ENCODE measurements at regions not wholly inside any gene's neighbourhood (a gene's known extent, or its start where the extent isn't known, plus 50 kb on each side); places are given as distances from the start of the nearest gene placed in this dataset.
A peak's percentile ranks its signal among the peaks of the same experiment; 100 is the strongest.

- DNase-seq: no peak
Measured at GRCh38 chr9:126225611-126226609, 100.7 kb upstream of the MVB12B start.

GRCh38 chr9:126226991-126227936 is 99.4 kb upstream of the MVB12B start:
- DNase-seq: no peak

DNA sequence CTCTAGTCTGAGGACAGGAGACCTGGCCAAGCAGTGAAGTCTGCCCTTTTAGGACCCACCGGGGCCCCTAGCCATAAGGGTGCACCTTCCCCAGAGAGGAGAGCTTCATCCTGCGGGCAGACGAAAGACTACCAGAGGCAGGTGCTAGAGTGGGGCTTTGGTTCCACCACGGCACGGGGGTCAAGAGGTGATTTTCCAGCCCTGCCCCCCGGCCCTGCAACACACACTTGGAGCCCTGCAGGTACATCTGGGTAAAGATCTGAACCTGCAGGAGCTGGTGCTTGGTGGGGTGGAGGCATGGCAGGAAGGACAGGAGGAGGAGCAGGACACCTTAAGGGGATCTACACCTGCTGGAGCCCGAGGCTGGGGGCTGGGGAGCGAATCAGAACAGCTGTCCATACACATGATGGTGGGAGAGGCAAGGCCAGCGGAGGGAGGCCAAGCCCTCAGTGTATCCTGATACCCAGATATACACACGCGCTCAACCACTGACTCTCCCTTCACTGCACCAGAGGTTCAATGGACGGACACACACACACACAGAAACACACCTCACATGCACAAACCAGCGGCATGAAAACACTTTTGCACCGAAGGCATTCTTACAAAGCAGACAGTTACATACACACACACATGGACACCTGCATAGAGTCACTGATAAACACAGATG is 98.4 kb upstream of the MVB12B start:
- no peak for DNase-seq

DNA sequence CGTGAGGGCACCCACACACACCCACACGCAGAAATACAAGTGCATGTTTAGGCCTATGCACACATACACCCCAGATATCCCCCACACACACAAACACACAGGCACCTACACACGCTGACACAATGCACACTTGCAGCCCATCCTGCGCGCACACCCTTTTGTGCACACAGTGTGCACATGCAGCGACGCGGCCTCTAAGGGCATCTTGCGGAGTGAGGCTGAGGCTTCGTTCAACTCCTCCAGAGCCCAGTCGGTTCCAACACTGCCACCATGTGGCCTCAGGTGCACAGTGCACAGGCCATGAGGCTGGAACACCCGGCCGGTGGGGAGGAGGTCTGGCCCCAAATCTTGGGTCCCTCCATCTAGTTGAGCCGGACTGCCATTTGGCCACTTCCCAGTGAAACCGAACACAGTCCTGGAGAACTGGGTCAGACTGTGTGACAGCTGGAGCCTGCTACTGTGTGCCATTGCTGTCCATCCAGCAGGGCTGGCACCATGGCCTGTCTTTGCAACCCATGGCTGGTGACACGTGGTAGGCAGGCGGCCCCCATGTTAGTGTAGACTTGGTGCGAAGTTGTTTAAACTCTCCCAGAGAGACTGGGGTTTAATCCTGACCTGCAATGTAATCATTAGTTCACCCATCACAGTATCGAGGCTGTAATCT is 97.7 kb upstream of the MVB12B start:
- DNase-seq: peak; percentile 84

GRCh38 chr9:126229501-126229900 is 97.1 kb upstream of the MVB12B start:
- no peak for DNase-seq

DNA sequence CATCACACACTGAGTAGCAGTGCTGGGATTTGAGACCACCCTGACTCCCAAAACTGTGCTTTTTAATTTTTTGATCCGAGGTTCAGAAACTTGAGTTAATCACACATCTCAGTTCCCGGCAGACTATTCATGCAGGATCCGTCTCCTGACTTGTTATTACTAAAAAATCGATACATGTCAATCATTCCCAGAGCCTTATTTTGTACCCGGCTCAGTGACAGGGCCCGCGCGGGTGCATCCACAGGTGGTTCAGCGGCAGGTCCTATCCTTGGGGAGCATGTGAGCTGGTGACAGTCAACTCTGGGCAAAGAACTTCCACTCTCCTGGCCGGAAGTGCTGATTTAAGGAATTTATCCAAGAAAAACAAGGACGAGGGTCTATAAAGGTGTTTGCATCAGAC is 95.9 kb upstream of the MVB12B start:
- DNase-seq: no peak

DNA sequence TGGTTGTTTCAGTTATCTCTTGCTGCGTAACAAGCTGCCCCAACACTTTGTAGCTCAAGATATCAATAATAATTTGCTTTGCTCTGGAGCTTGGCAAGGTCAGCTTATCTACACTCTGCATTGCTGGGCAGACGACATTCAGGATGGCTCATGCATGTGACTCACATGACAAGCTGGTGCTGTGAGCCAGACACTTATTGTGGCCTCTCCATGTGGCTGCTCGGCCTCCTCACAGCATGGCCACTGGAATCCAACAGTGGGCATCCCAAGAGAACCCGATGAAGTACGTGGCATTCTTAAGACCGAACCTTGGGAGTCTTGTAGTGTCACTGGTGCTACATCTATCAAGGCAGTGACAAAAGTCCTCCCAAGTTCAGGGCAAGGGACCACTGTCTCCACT is 94.2 kb upstream of the MVB12B start:
- DNase-seq: no peak

DNA sequence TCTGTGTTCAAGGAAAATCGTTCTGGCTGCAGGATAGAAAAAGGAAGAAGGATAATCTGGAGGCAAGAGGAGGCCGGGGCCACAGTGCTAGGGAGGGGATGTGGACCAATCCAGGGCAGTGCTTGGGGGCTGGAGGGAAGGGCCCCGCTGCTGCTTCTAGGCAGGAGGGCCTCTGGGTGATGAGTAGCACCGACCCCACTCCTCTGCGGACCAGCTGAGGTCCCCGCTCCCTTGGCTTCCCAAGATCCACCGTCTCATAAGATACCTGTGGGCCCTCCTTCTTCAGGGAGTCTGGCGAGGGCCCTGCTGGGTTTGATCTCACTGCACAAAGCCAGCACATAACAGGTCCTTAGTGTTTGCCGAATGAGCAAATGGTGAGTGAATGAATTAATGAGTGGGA is 93.5 kb upstream of the MVB12B start:
- no peak for DNase-seq

- DNase-seq: no peak
Measured at GRCh38 chr9:126233913-126234525, 92.6 kb upstream of the MVB12B start.

DNA sequence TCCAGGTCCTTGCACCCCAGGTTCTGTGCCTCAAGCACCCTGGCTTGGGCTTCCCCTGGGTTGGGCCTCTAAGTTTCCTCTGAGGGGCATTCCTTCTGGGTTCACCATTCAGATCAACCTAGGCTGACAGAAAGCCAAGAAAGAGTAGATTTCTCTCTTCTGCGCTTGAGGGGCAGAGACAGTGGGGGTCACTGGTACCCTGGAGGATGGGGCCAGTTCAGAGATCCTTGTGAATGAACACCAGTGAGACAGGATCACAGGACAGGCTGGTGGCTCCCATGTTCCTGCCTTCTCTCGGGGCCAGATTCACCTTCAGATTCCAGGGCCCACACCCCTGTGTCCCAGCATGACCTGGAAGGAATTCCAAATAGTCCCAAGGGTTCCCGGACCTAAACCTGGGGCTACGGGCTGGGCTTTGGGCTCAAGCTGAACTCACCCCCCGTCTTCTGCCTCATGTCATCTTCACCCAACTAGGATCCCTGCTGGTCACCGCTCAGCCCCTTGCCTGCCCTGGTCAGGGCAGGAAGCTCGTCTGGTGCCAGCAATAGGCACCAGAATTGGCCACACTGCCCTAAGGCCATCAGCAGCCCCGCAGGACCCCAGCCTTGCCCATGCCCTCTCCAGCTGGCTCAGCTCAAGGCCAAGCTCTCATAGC is 91.8 kb upstream of the MVB12B start:
- no peak for DNase-seq

DNA sequence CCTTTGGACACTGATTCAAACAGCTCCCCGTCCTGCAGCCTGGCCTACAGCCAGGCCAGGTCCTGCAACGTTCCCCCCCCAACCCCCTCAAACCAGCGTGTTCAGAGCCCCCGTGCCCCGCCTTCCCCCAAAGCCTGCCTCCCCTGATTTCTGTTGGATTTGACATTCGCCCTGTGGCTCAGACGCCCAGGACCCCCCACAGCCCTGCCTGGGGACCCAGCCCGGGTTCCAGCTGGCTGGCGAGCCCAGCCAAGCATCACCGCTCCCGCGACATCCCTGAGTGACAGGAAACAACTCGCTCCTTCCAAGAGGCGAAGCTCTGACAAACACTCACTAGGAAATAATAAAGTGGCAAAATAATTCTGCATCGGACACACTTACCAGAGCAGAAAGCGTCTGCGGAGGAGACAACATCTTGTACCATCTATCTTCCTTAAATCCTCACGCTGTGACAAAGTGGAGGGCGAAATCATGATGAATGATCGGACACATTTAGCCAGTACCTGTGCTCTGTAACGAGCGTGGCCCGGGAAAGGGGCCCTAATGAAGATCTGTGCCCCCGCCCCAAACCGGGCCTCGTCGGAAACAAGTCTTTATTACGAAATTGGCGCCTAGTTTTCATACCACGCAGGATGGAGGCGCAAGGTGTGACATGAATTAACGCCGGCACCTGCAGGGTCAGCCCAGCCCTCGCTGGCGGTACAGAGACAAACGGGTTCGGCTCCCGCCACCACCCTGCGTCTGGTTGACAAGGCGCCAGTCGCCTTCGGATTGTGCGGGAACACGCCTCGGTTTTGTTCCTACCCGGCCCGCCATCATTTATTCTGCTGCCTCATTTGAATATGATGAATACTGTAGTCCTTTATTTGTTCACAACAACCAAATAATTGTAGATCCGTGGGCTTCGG is 91.0 kb upstream of the MVB12B start:
- DNase-seq: no peak

GRCh38 chr9:126236273-126236672 is 90.4 kb upstream of the MVB12B start:
- DNase-seq: no peak

DNA sequence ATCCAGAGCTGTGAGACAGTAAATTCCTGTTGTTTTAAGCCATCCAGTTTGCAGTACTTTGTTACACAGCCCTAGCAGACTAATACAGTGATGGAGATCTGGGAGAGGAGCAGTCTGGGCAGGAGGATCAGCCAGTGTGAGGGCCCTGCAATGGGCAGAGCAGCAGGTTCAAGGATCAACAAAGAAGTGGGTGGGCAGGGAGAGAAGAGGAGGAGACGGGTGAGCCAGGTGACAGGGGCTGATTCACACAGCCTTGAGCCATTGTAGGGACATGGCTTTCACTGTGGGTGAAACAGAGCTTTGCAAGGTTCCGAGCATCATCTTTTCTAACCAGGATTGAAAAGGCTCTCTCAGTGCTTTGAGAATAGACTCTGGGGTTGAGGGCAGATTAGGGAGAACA is 88.2 kb upstream of the MVB12B start:
- DNase-seq: no peak

GRCh38 chr9:126239515-126239914 is 87.1 kb upstream of the MVB12B start:
- DNase-seq: no peak

DNA sequence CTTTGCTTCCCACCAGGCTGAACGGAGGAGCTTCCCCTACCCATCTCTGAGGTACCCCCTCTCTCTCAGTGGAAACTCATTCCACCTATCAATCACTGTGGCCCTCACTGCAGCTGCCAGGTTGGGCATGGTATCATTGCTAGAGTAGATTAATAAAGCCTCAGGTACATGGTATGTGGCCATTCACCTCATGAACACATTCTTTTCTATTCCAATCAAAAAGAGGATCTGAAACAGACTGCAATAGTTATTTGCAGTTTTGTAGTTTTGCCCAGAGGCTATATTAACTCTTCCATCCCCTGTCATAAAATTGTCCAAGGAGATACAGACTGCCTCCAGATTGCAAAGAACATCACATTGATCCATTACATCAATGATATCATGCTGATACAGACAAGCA is 85.8 kb upstream of the MVB12B start:
- no peak for DNase-seq

DNA sequence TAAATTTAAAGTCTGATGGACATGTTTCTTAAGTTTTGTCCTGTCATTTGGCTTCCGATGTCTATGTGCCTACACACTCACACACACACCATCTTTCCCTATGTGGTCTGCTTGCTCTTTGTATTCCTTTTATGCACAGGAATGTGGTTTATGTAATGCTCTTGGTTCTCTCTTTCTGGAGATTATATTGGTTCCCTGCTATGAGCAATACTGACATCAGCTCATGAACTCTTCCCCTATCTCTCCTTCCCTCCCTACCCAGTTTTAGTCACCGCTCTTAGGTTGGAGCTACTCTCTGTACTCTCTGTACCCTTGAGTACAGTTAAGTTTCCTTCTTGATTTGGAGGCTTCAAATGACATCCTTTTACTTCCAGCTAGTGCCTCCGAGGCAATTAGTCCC is 77.9 kb upstream of the MVB12B start:
- no peak for DNase-seq

DNA sequence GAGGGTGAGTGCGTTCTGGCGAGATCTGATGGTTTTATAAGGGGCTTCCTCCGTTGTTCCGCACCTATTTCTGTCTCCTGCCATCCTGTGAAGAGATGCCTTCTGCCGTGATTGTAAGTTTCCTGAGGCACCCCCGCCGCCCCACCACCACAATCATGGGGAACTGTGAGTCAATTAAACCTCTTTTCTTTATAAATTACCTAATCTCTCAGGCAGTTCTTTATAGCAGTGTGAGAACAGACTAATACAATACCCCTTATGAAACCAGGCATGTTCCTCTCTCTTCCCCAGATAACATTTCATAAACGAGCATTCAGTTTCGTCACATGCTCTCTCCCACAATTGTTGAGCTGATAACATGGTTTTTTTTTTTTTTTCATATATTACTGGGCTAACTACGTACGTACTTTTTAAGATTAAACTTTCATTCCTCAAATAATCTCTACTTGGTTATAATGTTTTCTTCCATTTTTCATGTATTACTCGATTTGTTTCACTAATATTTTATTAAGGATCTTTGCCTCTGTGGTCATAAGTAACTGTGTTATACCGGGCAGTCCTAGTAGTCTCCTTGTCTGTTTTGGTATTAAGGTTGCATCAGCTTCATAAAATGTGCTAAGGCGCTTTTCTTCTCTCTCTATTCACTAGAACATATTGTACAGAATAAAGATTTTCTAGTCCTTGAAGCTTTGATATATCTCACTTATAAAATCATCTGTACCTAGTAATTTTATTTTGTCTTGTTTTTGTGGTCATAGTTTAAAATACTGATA is 64.9 kb upstream of the MVB12B start:
- no peak for DNase-seq

DNA sequence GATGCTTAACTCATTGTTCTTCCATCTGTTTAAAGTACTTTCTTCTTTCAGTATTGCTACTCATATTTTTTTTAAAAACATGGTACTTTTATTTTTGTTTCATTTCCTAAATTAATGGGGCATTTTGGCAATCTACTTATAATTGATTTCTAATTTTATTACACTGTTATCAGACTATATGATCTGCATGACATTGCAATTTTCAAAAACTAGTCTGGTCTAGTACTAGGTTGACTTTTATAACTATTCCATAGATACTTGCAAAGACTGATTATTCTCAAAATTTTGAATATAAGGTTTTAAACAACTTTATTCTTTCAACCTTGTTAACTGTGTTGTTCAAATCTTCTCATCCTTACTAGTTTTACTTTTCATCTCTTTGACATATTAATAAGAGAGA is 63.9 kb upstream of the MVB12B start:
- DNase-seq: no peak

GRCh38 chr9:126270556-126270955 is 56.1 kb upstream of the MVB12B start:
- no peak for DNase-seq

Measured in right forelimb (tissue), 1 donor.